OCI-LY7 (cell line): ENCODE measurements at regions not wholly inside any gene's neighbourhood (a gene's known extent, or its start where the extent isn't known, plus 50 kb on each side); places are given as distances from the start of the nearest gene placed in this dataset.

Experiments
- BruUV-seq: library from RNA; stranded (reverse); fragments of 400-500 nt; replicated peaks from 2 replicates; lab custom pipeline; 2021; lab: Mats Ljungman, UMichigan
- CTCF ChIA-PET: fragments of 300-600 bp; sonication (Branson Sonifier 250); formaldehyde crosslinking; loops from one replicate; lab custom pipeline; 2022; ENCODE audit warnings: antibody characterized with exemption; ENCODE audit not compliant: unreplicated experiment; lab: Charles Lee
- POLR2A ChIA-PET: fragments of 300-600 bp; sonication (Branson Sonifier 250); formaldehyde crosslinking; loops from one replicate; lab custom pipeline; 2022; ENCODE audit warnings: antibody characterized with exemption; lab: Charles Lee
- DNase-seq: peaks from one replicate; pipeline ENCODE4 v3.0.0-alpha.2; 2015; ENCODE audit warnings: low spot score
- H2AFZ ChIP-seq: fragments of 200-600 bp; sonication (generic), shearing (Covaris generic); 2 replicates; pipeline ENCODE4 v1.6.1; 2014; ENCODE audit warnings: mild to moderate bottlenecking, antibody characterized with exemption, low read length, moderate library complexity
- H3K27ac ChIP-seq: fragments of 200-600 bp; sonication (generic); 2 replicates; pipeline ENCODE4 v1.5.1; 2014; ENCODE audit warnings: mixed run types, low read depth, mild to moderate bottlenecking, moderate library complexity, low read length, inconsistent platforms; ENCODE audit not compliant: poor library complexity, severe bottlenecking
- H3K36me3 ChIP-seq: fragments of 200-600 bp; sonication (generic); 2 replicates; pipeline ENCODE4 v1.6.1; 2014; ENCODE audit warnings: mild to moderate bottlenecking, antibody characterized with exemption, low read length, moderate library complexity, mixed read lengths; ENCODE audit not compliant: insufficient read depth
- H3K4me1 ChIP-seq: fragments of 200-600 bp; sonication (generic); 2 replicates; pipeline ENCODE4 v1.5.1; 2014; ENCODE audit warnings: mild to moderate bottlenecking, low read length; ENCODE audit not compliant: insufficient read depth, poor library complexity, severe bottlenecking
- H3K4me2 ChIP-seq: fragments of 200-600 bp; sonication (generic); 2 replicates; pipeline ENCODE4 v1.6.1; 2014; ENCODE audit warnings: mild to moderate bottlenecking, low read length
- H3K4me3 ChIP-seq: fragments of 200-600 bp; sonication (generic); 2 replicates; pipeline ENCODE4 v1.5.1; 2014; ENCODE audit warnings: mild to moderate bottlenecking, low read depth, low read length; ENCODE audit not compliant: poor library complexity, severe bottlenecking
- H3K79me2 ChIP-seq: fragments of 200-600 bp; sonication (generic); 2 replicates; pipeline ENCODE4 v1.6.1; 2016; ENCODE audit warnings: low read depth, mild to moderate bottlenecking, low read length, moderate library complexity, mixed read lengths; ENCODE audit not compliant: insufficient read depth
- H3K9me2 ChIP-seq: fragments of 200-600 bp; sonication (generic); 2 replicates; pipeline ENCODE4 v1.6.1; 2016; ENCODE audit warnings: mild to moderate bottlenecking, low read length, mixed read lengths; ENCODE audit not compliant: insufficient read depth
- H3K9me3 ChIP-seq: fragments of 200-600 bp; sonication (generic); 2 replicates; pipeline ENCODE4 v1.6.1; 2014; ENCODE audit warnings: mild to moderate bottlenecking, mixed run types, low read length, mixed read lengths
- H4K20me1 ChIP-seq: fragments of 200-600 bp; sonication (generic); 2 replicates; pipeline ENCODE4 v1.6.1; 2014; ENCODE audit warnings: mild to moderate bottlenecking, antibody characterized with exemption, low read length, moderate library complexity, mixed read lengths; ENCODE audit not compliant: insufficient read depth
- EZH2phosphoT487 ChIP-seq: fragments of 200-600 bp; sonication (generic); IDR thresholded peaks from 2 replicates; pipeline ENCODE4 v1.6.1; 2018; ENCODE audit warnings: low read depth, borderline replicate concordance, mild to moderate bottlenecking, mixed run types, antibody characterized with exemption, low read length, moderate library complexity, mixed read lengths
- intact Hi-C: fragments of 100-400 bp; cut with micrococcal nuclease; formaldehyde crosslinking; loops from one replicate; pipeline ENCODE4 v1.10.0; 2022; ENCODE audit not compliant: unreplicated experiment
- TF ChIP-seq, protein P1 (sequence below): fragments of 200-600 bp; sonication (generic); conservative IDR thresholded peaks from 2 replicates; pipeline ENCODE4 v1.5.1; 2014; ENCODE audit warnings: mild to moderate bottlenecking, antibody characterized with exemption, low read length, moderate library complexity, mixed read lengths

DNA sequence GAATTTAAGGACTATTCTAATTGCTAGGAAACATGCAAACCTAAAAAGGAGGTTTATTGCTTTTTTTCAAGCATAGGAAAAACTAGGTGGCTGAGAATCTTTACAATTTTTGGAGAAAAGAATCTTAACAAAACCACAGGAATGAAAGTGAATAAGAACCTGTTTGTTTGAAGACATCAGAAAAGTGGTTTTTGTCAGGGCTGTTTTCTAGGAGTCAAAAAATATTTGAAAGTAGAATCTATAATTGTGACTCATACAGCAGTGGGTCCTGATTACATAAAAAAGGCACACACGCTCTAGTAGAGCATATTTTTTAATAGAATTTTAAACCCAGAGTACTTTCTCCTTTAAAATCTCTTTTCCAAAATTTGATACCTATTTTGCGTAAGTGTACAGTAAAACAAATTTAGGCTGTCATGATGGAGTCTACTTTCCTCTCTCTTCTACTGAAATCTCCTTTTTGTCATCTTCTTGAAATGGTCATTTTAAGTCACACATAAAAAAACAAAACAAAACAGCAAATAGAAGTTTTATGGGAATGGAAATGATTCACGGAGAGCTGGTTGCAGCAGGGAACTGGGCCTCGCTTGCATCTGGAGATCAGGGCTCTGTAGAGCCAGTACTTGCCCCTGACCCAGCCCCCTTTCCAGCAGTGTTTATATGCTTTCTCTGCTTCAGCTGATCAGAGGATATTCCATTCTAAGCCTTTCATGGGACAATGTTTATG lies 59.1 kb upstream of the PELI1 start:
- no peaks in the 10 kb centered on the region for H3K9me2 ChIP-seq
- no peak overlapping the region for H3K27ac ChIP-seq
- no TSS peak for BruUV-seq
- H4K20me1 ChIP-seq, result no peaks in the 10 kb centered on the region
- intact Hi-C loops, result no loop called here
- peak overlapping the region; percentile 88; the same call in 1 of the 2 replicates for H2AFZ ChIP-seq
- no peak overlapping the region for H3K4me3 ChIP-seq
- H3K4me2 ChIP-seq, result peak overlapping the region; percentile 50; the same call in 1 of the 2 replicates
- ChIA-PET CTCF (no interaction called here), POLR2A (interaction anchor here (0.7 to 1.2 kb wide), 3 partner anchors 13 to 27 kb away, joined by 3 read pairs; no protein-coding TSS in a partner anchor)
- H3K36me3 ChIP-seq, result no peaks in the 10 kb centered on the region; the same call in 1 of the 2 replicates
- no peak for DNase-seq
- H3K9me3 ChIP-seq, result 0 out of 2 replicates have a peak, but pooled peaks cover 5% of the 10 kb centered on the region
- H3K4me1 ChIP-seq, result peaks cover 52% of the 10 kb centered on the region
- TF ChIP-seq, protein P1, sequence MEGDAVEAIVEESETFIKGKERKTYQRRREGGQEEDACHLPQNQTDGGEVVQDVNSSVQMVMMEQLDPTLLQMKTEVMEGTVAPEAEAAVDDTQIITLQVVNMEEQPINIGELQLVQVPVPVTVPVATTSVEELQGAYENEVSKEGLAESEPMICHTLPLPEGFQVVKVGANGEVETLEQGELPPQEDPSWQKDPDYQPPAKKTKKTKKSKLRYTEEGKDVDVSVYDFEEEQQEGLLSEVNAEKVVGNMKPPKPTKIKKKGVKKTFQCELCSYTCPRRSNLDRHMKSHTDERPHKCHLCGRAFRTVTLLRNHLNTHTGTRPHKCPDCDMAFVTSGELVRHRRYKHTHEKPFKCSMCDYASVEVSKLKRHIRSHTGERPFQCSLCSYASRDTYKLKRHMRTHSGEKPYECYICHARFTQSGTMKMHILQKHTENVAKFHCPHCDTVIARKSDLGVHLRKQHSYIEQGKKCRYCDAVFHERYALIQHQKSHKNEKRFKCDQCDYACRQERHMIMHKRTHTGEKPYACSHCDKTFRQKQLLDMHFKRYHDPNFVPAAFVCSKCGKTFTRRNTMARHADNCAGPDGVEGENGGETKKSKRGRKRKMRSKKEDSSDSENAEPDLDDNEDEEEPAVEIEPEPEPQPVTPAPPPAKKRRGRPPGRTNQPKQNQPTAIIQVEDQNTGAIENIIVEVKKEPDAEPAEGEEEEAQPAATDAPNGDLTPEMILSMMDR, result no peak
- TF ChIP-seq EZH2phosphoT487, result no peak
- H3K79me2 ChIP-seq, result no peaks in the 10 kb centered on the region

DNA sequence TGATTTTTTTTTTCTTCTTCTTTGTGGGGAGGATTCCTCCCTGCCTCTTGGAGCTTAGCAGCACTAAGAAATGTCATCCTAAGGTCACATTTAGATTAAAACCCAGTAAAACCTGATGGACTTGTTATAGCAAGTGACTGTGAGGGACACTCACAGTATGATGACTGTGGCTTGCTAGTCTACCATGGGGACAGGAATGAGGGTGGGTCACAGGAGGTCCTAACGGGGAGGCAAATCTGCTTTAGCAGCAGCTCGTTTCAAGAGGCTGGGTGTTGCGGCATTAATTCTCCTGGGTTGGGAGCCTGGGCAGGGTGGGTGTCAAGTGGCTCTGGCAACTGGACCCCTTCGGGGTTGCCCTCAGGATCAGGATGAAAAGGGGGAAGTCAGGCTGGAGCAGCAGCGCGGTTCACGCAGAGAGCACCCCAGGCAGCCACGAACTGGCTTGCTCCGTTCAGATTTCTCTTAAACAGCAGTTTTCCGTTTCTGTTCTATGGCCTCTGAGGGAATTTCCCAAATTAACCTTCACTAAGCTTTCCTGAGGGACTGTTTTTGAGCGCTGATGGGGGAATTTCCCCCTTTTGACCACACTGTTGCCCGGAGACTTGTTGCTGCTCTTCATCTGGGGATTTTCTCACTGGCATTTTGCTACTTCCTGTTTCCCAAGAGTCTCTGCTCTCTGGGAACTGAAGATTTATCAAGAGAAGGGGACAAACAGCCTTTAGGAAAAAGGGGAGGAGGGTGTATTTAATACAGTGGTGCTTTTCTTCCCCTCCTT lies 59.8 kb upstream of the PELI1 start:
- TF ChIP-seq EZH2phosphoT487, result no peak
- TF ChIP-seq, protein P1, result no peak
- no peak for DNase-seq
- BruUV-seq, result no TSS peak
- H3K9me2 ChIP-seq, result no peaks in the 10 kb centered on the region
- 0 out of 2 replicates have a peak, but pooled peaks cover 5% of the 10 kb centered on the region for H3K9me3 ChIP-seq
- H3K36me3 ChIP-seq, result no peaks in the 10 kb centered on the region; the same call in 1 of the 2 replicates
- POLR2A ChIA-PET, result interaction anchor here (0.9 to 1.7 kb wide), 6 partner anchors 9 to 65 kb away, joined by 3 to 6 read pairs (median 4); no protein-coding TSS in a partner anchor
- CTCF ChIA-PET, result no interaction called here
- H3K27ac ChIP-seq, result no peak overlapping the region
- H3K79me2 ChIP-seq, result no peaks in the 10 kb centered on the region
- H3K4me2 ChIP-seq, result peak overlapping the region; percentile 50; the same call in 1 of the 2 replicates
- no peaks in the 10 kb centered on the region for H4K20me1 ChIP-seq
- intact Hi-C loops, result no loop called here
- H2AFZ ChIP-seq, result peak overlapping the region; percentile 88
- no peak overlapping the region for H3K4me3 ChIP-seq
- H3K4me1 ChIP-seq, result peaks cover 44% of the 10 kb centered on the region
